Large intestine (tissue), 3 donors: ENCODE measurements at regions not wholly inside any gene's neighbourhood (a gene's known extent, or its start where the extent isn't known, plus 50 kb on each side); places are given as distances from the start of the nearest gene placed in this dataset.

Source experiments
- DNase-seq, 2 donors: peaks; one replicate each; pipeline versions ENCODE4 v3.0.0 to v3.0.0-alpha.2; 2013
- H3K27ac ChIP-seq: one replicate; pipeline ENCODE4 v1.5.1; 2013; ENCODE audit warnings: low read length
- H3K27me3 ChIP-seq: 2 replicates; pipeline ENCODE4 v1.6.1; 2013; ENCODE audit warnings: low read length; ENCODE audit not compliant: control insufficient read depth, insufficient read depth
- H3K36me3 ChIP-seq: 2 replicates; pipeline ENCODE4 v1.6.1; 2013; ENCODE audit warnings: low read length; ENCODE audit not compliant: control insufficient read depth, insufficient read depth
- H3K4me1 ChIP-seq: one replicate; pipeline ENCODE4 v1.6.1; 2013; ENCODE audit warnings: low read length; ENCODE audit not compliant: control insufficient read depth, insufficient read depth
- H3K4me3 ChIP-seq: one replicate; pipeline ENCODE4 v1.5.1; 2013; ENCODE audit warnings: low read length
- H3K9me3 ChIP-seq: one replicate; pipeline ENCODE4 v1.6.1; 2013; ENCODE audit warnings: mild to moderate bottlenecking, low read depth, low read length, moderate library complexity; ENCODE audit not compliant: control insufficient read depth
- WGBS: methylation state at CpG from one replicate; pipeline ENCODE4 v1.1.5; 2013; ENCODE audit warnings: low lambda C conversion rate; ENCODE audit not compliant: insufficient coverage; 5-methylcytosine and 5-hydroxymethylcytosine counted together

GRCh38 chr4:34220601-34221000, 2023.7 kb downstream of the ARAP2 start:
- Histone ChIP-seq H3K4me1 (no peaks in the 10 kb centered on the region), H3K36me3 (no peaks in the 10 kb centered on the region), H3K27me3 (no peaks in the 10 kb centered on the region), H3K4me3 (no peak overlapping the region), H3K9me3 (no peaks in the 10 kb centered on the region), H3K27ac (no peak overlapping the region)
- no CpG with 5 or more reads among the region's 1 CpG for WGBS
- DNase-seq = no peak

GRCh38 chr4:34221986-34222385, 2022.3 kb downstream of the ARAP2 start:
- no peaks in the 10 kb centered on the region for H3K4me1 ChIP-seq
- 100% methylated on average over 1 of the region's 1 CpG for WGBS

GRCh38 chr4:34236118-34236517, 2008.2 kb downstream of the ARAP2 start:
- no peaks in the 10 kb centered on the region for H3K4me1 ChIP-seq
- no peak for DNase-seq
- H3K4me3 ChIP-seq = no peak overlapping the region
- WGBS = no CpG with 5 or more reads among the region's 1 CpG
- H3K27ac ChIP-seq = no peak overlapping the region
- no peaks in the 10 kb centered on the region for H3K27me3 ChIP-seq
- no peaks in the 10 kb centered on the region for H3K9me3 ChIP-seq
- H3K36me3 ChIP-seq = no peaks in the 10 kb centered on the region

More at GRCh38 chr4:34221986-34222385, 2022.3 kb downstream of the ARAP2 start:
- DNase-seq = no peak
- H3K27me3 ChIP-seq = no peaks in the 10 kb centered on the region
- H3K27ac ChIP-seq = no peak overlapping the region
- no peaks in the 10 kb centered on the region for H3K9me3 ChIP-seq
- no peak overlapping the region for H3K4me3 ChIP-seq
- H3K36me3 ChIP-seq = no peaks in the 10 kb centered on the region

- Histone ChIP-seq H3K27ac (no peak overlapping the region), H3K27me3 (no peaks in the 10 kb centered on the region), H3K9me3 (no peaks in the 10 kb centered on the region), H3K36me3 (no peaks in the 10 kb centered on the region), H3K4me1 (no peaks in the 10 kb centered on the region), H3K4me3 (no peak overlapping the region)
- DNase-seq = no peak
- WGBS = 88% methylated on average over 2 of the region's 2 CpGs
These were observed 1999.0 kb downstream of the ARAP2 start for GRCh38 chr4:34245276-34245675.

- no peak overlapping the region for H3K4me3 ChIP-seq
- no peaks in the 10 kb centered on the region for H3K9me3 ChIP-seq
- H3K36me3 ChIP-seq = no peaks in the 10 kb centered on the region
- H3K27me3 ChIP-seq = no peaks in the 10 kb centered on the region
- WGBS = no CpG with 5 or more reads among the region's 1 CpG
- H3K4me1 ChIP-seq = no peaks in the 10 kb centered on the region
- DNase-seq = no peak
- no peak overlapping the region for H3K27ac ChIP-seq
These were observed 1993.8 kb downstream of the ARAP2 start for GRCh38 chr4:34250562-34250961.

GRCh38 chr4:34253239-34253638, 1991.1 kb downstream of the ARAP2 start:
- Histone ChIP-seq H3K27ac (no peak overlapping the region), H3K4me3 (no peak overlapping the region), H3K9me3 (no peaks in the 10 kb centered on the region), H3K27me3 (no peaks in the 10 kb centered on the region), H3K4me1 (no peaks in the 10 kb centered on the region), H3K36me3 (no peaks in the 10 kb centered on the region)
- no peak for DNase-seq

- WGBS = 100% methylated on average over 1 of the region's 2 CpGs
- no peaks in the 10 kb centered on the region for H3K9me3 ChIP-seq
- no peak overlapping the region for H3K4me3 ChIP-seq
- no peaks in the 10 kb centered on the region for H3K36me3 ChIP-seq
- no peak for DNase-seq
- H3K27ac ChIP-seq = no peak overlapping the region
- no peaks in the 10 kb centered on the region for H3K27me3 ChIP-seq
- no peaks in the 10 kb centered on the region for H3K4me1 ChIP-seq
These were observed 1986.1 kb downstream of the ARAP2 start for GRCh38 chr4:34258176-34258575.

GRCh38 chr4:34261799-34262314, 1982.5 kb downstream of the ARAP2 start:
- H3K9me3 ChIP-seq = no peaks in the 10 kb centered on the region
- no peak overlapping the region for H3K27ac ChIP-seq
- WGBS = no CpG with 5 or more reads among the region's 2 CpGs
- DNase-seq = no peak
- no peaks in the 10 kb centered on the region for H3K4me1 ChIP-seq
- H3K27me3 ChIP-seq = no peaks in the 10 kb centered on the region
- H3K4me3 ChIP-seq = no peak overlapping the region
- H3K36me3 ChIP-seq = no peaks in the 10 kb centered on the region

GRCh38 chr4:34269613-34270012, 1974.7 kb downstream of the ARAP2 start:
- WGBS = 10% methylated on average over 1 of the region's 1 CpG
- H3K36me3 ChIP-seq = no peaks in the 10 kb centered on the region
- no peaks in the 10 kb centered on the region for H3K4me1 ChIP-seq
- DNase-seq = no peak
- no peak overlapping the region for H3K27ac ChIP-seq
- no peak overlapping the region for H3K4me3 ChIP-seq
- no peaks in the 10 kb centered on the region for H3K9me3 ChIP-seq
- no peaks in the 10 kb centered on the region for H3K27me3 ChIP-seq

- Histone ChIP-seq H3K27ac (no peak overlapping the region), H3K4me3 (no peak overlapping the region), H3K9me3 (no peaks in the 10 kb centered on the region), H3K4me1 (no peaks in the 10 kb centered on the region), H3K27me3 (no peaks in the 10 kb centered on the region), H3K36me3 (no peaks in the 10 kb centered on the region)
- DNase-seq = no peak
- WGBS = 86% methylated on average over 1 of the region's 5 CpGs
These were observed 1972.6 kb downstream of the ARAP2 start for GRCh38 chr4:34271479-34272355.

GRCh38 chr4:34279011-34279410, 1965.3 kb downstream of the ARAP2 start:
- no peak overlapping the region for H3K27ac ChIP-seq
- H3K4me1 ChIP-seq = no peaks in the 10 kb centered on the region
- no peaks in the 10 kb centered on the region for H3K27me3 ChIP-seq
- DNase-seq = no peak
- H3K9me3 ChIP-seq = no peaks in the 10 kb centered on the region
- H3K4me3 ChIP-seq = no peak overlapping the region
- no peaks in the 10 kb centered on the region for H3K36me3 ChIP-seq
